GM23338 (cell line): ENCODE measurements at regions not wholly inside any gene's neighbourhood (a gene's known extent, or its start where the extent isn't known, plus 50 kb on each side); places are given as distances from the start of the nearest gene placed in this dataset.

Experiments
- ATAC-seq: fragments of 200-7000 bp; cut with Tn5 transposase; 3 replicates; pipeline ENCODE4 v1.9.1; 2020
- DNase-seq: peaks from one replicate; pipeline ENCODE4 v3.0.0-alpha.2; 2015; ENCODE audit warnings: low spot score
- H2AFZ ChIP-seq: fragments of 200-600 bp; sonication (generic); 2 replicates; pipeline ENCODE4 v1.8.0; 2016; ENCODE audit warnings: antibody characterized with exemption, mild to moderate bottlenecking, moderate library complexity
- H3F3A ChIP-seq: fragments of 200-600 bp; sonication (generic); replicated peaks from 2 replicates; pipeline ENCODE4 v1.8.0; 2017; ENCODE audit warnings: antibody characterized with exemption, mixed run types, low read depth
- H3K27ac ChIP-seq: fragments of 200-600 bp; sonication (generic); 2 replicates; pipeline ENCODE4 v1.6.1; 2016; ENCODE audit warnings: low read depth
- H3K27me3 ChIP-seq: fragments of 200-600 bp; sonication (generic); 2 replicates; pipeline ENCODE4 v1.8.0; 2016; ENCODE audit warnings: mild to moderate bottlenecking, mixed run types, moderate library complexity; ENCODE audit not compliant: insufficient read depth
- H3K36me3 ChIP-seq: fragments of 200-600 bp; sonication (generic); 2 replicates; pipeline ENCODE4 v1.8.0; 2016; ENCODE audit warnings: mild to moderate bottlenecking; ENCODE audit not compliant: insufficient read depth
- H3K4me1 ChIP-seq: fragments of 200-600 bp; sonication (generic); 2 replicates; pipeline ENCODE4 v1.8.0; 2016; ENCODE audit warnings: mild to moderate bottlenecking, moderate library complexity; ENCODE audit not compliant: insufficient read depth
- H3K4me2 ChIP-seq: fragments of 200-600 bp; sonication (generic); 2 replicates; pipeline ENCODE4 v1.7.1; 2017; ENCODE audit warnings: mixed run types
- H3K4me3 ChIP-seq: fragments of 200-600 bp; sonication (generic); 2 replicates; pipeline ENCODE4 v1.6.1; 2016; ENCODE audit warnings: mixed run types
- H3K79me2 ChIP-seq: fragments of 200-600 bp; sonication (generic); replicated peaks from 2 replicates; pipeline ENCODE4 v1.8.0; 2017; ENCODE audit warnings: mild to moderate bottlenecking; ENCODE audit not compliant: insufficient read depth
- H3K9me2 ChIP-seq: fragments of 200-600 bp; sonication (generic); 2 replicates; pipeline ENCODE4 v1.8.0; 2017; ENCODE audit not compliant: insufficient read depth
- H4K20me1 ChIP-seq: fragments of 200-600 bp; sonication (generic); replicated peaks from 2 replicates; pipeline ENCODE4 v1.8.0; 2017; ENCODE audit warnings: mild to moderate bottlenecking; ENCODE audit not compliant: insufficient read depth
- H3K27ac Mint-ChIP-seq: 2 replicates; pipeline ENCODE4 v1.8.0; 2020; ENCODE audit warnings: inconsistent platforms, mild to moderate bottlenecking, moderate library complexity, mixed read lengths
- H3K27me3 Mint-ChIP-seq: 3 replicates; pipeline ENCODE4 v1.8.0; 2022; ENCODE audit warnings: low read depth, mild to moderate bottlenecking, moderate library complexity, mixed read lengths, inconsistent platforms; ENCODE audit not compliant: insufficient read depth, poor library complexity
- H3K36me3 Mint-ChIP-seq: 3 replicates; pipeline ENCODE4 v1.8.0; 2021; ENCODE audit warnings: low read depth, mild to moderate bottlenecking, inconsistent platforms, moderate library complexity, mixed read lengths
- H3K4me1 Mint-ChIP-seq: 3 replicates; pipeline ENCODE4 v1.8.0; 2020; ENCODE audit warnings: mild to moderate bottlenecking, inconsistent platforms, mixed read lengths
- H3K4me3 Mint-ChIP-seq: 3 replicates; pipeline ENCODE4 v1.8.0; 2021; ENCODE audit warnings: moderate library complexity, mild to moderate bottlenecking, inconsistent platforms, mixed read lengths
- H3K9me3 Mint-ChIP-seq: 3 replicates; pipeline ENCODE4 v1.8.0; 2020; ENCODE audit warnings: moderate library complexity, mild to moderate bottlenecking, inconsistent platforms, mixed read lengths
- EZH2 ChIP-seq: fragments of 200-600 bp; sonication (generic); IDR thresholded peaks from one replicate; pipeline ENCODE4 v1.8.0; 2017; ENCODE audit warnings: antibody characterized with exemption, mild to moderate bottlenecking, low read depth; ENCODE audit not compliant: unreplicated experiment
- EZH2phosphoT487 ChIP-seq: fragments of 200-600 bp; sonication (generic); IDR thresholded peaks from one replicate; pipeline ENCODE4 v1.8.1; 2018; ENCODE audit warnings: antibody characterized with exemption; ENCODE audit not compliant: unreplicated experiment
- JUNB ChIP-seq: IDR thresholded peaks from one replicate; pipeline ENCODE4 v1.6.1; 2016; ENCODE audit warnings: antibody characterized with exemption; ENCODE audit not compliant: unreplicated experiment
- POLR2AphosphoS5 ChIP-seq: IDR thresholded peaks from 2 replicates; pipeline ENCODE4 v1.6.1; 2016; ENCODE audit warnings: antibody characterized with exemption, low read depth
- ZNF114 ChIP-seq: fragments of 250-450 bp; sonication (Bioruptor Pico); IDR thresholded peaks from 2 replicates; pipeline ENCODE4 v1.5.0; 2020; ENCODE audit warnings: mild to moderate bottlenecking, moderate library complexity
- ZNF331 ChIP-seq: fragments of 250-450 bp; sonication (Bioruptor Pico); IDR thresholded peaks from 2 replicates; pipeline ENCODE4 v1.5.0; 2020; ENCODE audit warnings: low read depth, mild to moderate bottlenecking, moderate library complexity
- TF ChIP-seq, protein P1 (sequence below): fragments of 250-450 bp; sonication (Bioruptor Pico); IDR thresholded peaks from 2 replicates; pipeline ENCODE4 v1.5.0; 2020; ENCODE audit warnings: mild to moderate bottlenecking, moderate library complexity
- TF ChIP-seq, protein P2 (sequence below): IDR thresholded peaks from 2 replicates; pipeline ENCODE4 v1.6.1; 2016; ENCODE audit warnings: antibody characterized with exemption

DNA sequence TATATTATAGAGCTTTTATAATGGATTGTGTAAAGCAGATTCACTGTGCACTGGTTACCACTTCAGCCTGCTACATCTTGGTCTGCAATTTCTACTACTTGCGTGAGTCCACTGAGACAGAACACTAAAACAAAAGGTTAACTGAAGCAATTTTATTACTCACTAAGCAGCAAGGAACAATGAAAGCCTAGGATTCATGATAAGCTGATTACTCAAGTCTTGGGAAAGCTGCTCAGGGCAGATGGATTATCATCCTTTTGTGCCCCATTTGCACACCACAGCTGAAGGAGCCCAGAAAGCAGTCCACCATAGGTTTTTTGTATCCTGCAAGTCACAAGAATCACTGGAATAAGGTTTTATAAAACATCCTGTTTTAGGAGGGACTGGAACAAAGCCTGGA lies 1215.2 kb upstream of the TMEFF2 start (continued):
- TF ChIP-seq, protein P1, sequence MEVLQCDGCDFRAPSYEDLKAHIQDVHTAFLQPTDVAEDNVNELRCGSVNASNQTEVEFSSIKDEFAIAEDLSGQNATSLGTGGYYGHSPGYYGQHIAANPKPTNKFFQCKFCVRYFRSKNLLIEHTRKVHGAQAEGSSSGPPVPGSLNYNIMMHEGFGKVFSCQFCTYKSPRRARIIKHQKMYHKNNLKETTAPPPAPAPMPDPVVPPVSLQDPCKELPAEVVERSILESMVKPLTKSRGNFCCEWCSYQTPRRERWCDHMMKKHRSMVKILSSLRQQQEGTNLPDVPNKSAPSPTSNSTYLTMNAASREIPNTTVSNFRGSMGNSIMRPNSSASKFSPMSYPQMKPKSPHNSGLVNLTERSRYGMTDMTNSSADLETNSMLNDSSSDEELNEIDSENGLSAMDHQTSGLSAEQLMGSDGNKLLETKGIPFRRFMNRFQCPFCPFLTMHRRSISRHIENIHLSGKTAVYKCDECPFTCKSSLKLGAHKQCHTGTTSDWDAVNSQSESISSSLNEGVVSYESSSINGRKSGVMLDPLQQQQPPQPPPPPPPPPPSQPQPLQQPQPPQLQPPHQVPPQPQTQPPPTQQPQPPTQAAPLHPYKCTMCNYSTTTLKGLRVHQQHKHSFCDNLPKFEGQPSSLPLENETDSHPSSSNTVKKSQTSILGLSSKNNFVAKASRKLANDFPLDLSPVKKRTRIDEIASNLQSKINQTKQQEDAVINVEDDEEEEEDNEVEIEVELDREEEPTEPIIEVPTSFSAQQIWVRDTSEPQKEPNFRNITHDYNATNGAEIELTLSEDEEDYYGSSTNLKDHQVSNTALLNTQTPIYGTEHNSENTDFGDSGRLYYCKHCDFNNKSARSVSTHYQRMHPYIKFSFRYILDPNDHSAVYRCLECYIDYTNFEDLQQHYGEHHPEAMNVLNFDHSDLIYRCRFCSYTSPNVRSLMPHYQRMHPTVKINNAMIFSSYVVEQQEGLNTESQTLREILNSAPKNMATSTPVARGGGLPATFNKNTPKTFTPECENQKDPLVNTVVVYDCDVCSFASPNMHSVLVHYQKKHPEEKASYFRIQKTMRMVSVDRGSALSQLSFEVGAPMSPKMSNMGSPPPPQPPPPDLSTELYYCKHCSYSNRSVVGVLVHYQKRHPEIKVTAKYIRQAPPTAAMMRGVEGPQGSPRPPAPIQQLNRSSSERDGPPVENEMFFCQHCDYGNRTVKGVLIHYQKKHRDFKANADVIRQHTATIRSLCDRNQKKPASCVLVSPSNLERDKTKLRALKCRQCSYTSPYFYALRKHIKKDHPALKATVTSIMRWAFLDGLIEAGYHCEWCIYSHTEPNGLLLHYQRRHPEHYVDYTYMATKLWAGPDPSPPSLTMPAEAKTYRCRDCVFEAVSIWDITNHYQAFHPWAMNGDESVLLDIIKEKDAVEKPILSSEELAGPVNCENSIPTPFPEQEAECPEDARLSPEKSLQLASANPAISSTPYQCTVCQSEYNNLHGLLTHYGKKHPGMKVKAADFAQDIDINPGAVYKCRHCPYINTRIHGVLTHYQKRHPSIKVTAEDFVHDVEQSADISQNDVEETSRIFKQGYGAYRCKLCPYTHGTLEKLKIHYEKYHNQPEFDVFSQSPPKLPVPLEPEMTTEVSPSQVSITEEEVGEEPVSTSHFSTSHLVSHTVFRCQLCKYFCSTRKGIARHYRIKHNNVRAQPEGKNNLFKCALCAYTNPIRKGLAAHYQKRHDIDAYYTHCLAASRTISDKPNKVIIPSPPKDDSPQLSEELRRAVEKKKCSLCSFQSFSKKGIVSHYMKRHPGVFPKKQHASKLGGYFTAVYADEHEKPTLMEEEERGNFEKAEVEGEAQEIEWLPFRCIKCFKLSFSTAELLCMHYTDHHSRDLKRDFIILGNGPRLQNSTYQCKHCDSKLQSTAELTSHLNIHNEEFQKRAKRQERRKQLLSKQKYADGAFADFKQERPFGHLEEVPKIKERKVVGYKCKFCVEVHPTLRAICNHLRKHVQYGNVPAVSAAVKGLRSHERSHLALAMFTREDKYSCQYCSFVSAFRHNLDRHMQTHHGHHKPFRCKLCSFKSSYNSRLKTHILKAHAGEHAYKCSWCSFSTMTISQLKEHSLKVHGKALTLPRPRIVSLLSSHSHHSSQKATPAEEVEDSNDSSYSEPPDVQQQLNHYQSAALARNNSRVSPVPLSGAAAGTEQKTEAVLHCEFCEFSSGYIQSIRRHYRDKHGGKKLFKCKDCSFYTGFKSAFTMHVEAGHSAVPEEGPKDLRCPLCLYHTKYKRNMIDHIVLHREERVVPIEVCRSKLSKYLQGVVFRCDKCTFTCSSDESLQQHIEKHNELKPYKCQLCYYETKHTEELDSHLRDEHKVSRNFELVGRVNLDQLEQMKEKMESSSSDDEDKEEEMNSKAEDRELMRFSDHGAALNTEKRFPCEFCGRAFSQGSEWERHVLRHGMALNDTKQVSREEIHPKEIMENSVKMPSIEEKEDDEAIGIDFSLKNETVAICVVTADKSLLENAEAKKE = no peak
- TF ChIP-seq EZH2 = no peak
- no peak for TF ChIP-seq POLR2AphosphoS5
- no peak for TF ChIP-seq EZH2phosphoT487
- TF ChIP-seq JUNB = no peak
- TF ChIP-seq, protein P2, sequence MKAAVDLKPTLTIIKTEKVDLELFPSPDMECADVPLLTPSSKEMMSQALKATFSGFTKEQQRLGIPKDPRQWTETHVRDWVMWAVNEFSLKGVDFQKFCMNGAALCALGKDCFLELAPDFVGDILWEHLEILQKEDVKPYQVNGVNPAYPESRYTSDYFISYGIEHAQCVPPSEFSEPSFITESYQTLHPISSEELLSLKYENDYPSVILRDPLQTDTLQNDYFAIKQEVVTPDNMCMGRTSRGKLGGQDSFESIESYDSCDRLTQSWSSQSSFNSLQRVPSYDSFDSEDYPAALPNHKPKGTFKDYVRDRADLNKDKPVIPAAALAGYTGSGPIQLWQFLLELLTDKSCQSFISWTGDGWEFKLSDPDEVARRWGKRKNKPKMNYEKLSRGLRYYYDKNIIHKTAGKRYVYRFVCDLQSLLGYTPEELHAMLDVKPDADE = no peak
- TF ChIP-seq ZNF331 (CRISPR knock-in tag) = no peak

DNA sequence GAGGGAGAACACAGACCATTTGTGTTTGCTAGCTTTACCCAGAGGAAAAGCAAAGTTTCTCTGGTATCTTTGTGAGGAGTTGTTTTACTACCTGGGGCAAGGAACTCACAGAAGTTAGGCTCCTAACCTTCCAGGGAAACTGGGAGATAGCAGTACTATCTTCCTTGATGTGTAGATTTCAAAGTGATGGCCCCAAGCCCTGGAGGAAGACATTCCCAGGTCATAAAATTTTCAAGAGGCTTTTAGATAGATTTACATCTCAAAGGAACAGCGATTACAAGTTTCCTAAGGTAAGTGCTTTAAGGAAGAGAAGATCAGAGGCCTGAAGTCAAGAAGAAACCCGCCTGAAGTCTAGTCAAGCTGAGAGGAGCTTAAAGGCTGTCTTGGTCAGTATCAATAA lies 1187.8 kb upstream of the TMEFF2 start:
- Mint-ChIP-seq H3K36me3 (no peaks in the 10 kb centered on the region), H3K4me3 (no peak overlapping the region), H3K27me3 (no peaks in the 10 kb centered on the region), H3K27ac (no peak overlapping the region), H3K9me3 (no peaks in the 10 kb centered on the region; the same call in 2 of the 3 replicates), H3K4me1 (no peaks in the 10 kb centered on the region)
- Histone ChIP-seq H3K4me3 (no peak overlapping the region), H3K4me2 (no peak overlapping the region), H3F3A (no peaks in the 10 kb centered on the region), H3K36me3 (no peaks in the 10 kb centered on the region), H3K27ac (no peak overlapping the region), H3K9me2 (no peaks in the 10 kb centered on the region), H3K27me3 (peaks cover 14% of the 10 kb centered on the region; the same call in 1 of the 2 replicates), H3K4me1 (0 out of 2 replicates have a peak, but pooled peaks cover 4% of the 10 kb centered on the region), H3K79me2 (no peaks in the 10 kb centered on the region), H2AFZ (no peak overlapping the region), H4K20me1 (no peaks in the 10 kb centered on the region)
- DNase-seq (peak; percentile 45), ATAC-seq (peak; percentile 41; the same call in 2 of the 3 replicates)
- TF ChIP-seq EZH2 (no peak), ZNF114 (CRISPR knock-in tag) (no peak), POLR2AphosphoS5 (no peak)
- TF ChIP-seq, protein P1 = no peak
